ENCODE measurements at regions not wholly inside any gene's neighbourhood (a gene's known extent, or its start where the extent isn't known, plus 50 kb on each side); places are given as distances from the start of the nearest gene placed in this dataset.

DNA sequence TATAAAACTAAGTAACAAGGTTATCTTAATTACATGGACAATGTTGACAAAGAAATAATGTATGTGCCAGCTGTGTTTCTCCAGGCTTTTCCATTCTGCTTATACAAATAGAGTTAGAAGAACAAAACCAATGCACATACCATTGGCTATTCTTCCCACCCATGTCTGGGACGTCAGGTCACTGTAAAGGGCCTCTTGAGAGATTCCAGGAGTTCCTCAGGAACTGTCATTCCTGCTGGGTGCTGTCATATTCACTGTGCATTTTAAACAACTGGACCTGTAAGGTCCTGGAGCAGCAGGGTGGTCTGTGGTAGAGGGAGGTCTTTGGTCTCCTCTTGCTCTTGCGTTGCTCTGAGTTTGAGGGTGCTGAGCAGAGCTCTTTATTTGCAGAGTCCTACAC, 74.6 kb upstream of the AP1S2 start:
- Histone ChIP-seq H3K36me3 (ENCODE audit: control insufficient read depth, insufficient read depth, low read length) (no peaks in the 10 kb centered on the region), H3K4me3 (ENCODE audit: low read depth in 2 of 2, low read length in 2 of 2) (no peak overlapping the region), H3K27me3 (ENCODE audit: control insufficient read depth, insufficient read depth, low read length) (no peaks in the 10 kb centered on the region), H3K27ac (ENCODE audit: low read length) (no peak overlapping the region), H3K9me3 (ENCODE audit: control insufficient read depth, insufficient read depth, low read depth, low read length) (no peaks in the 10 kb centered on the region), H3K4me1 (ENCODE audit: control insufficient read depth, insufficient read depth, low read length) (no peaks in the 10 kb centered on the region)
- ChIA-PET POLR2A (no interaction called here), CTCF (no interaction called here)
- ATAC-seq, result no peak
- BruUV-seq (replicated peaks), result no TSS peak
- intact Hi-C loops (cut with micrococcal nuclease; ENCODE audit: unreplicated experiment) (no loop called here), in situ Hi-C loops (cut with HindIII; ENCODE audit: low pct_unique_long_range_greater_than_20kb, low sequenced_read_pairs) (no loop called here)
- TF ChIP-seq POLR2AphosphoS5 (IDR thresholded peaks at IDR 0.05; ENCODE audit: low read depth, low read length), result no peak
- TF ChIP-seq CTCF (IDR thresholded peaks at IDR 0.05), result no peak
- no peak for TF ChIP-seq TCF7L2 (IDR thresholded peaks at IDR 0.05; ENCODE audit: low read depth, low read length)
- no peak for TF ChIP-seq REST (IDR thresholded peaks at IDR 0.05; ENCODE audit: insufficient read depth in 1 of 2, low read depth in 2 of 2, low read length in 1 of 2)
- no peak for TF ChIP-seq SIN3A (IDR thresholded peaks at IDR 0.05; ENCODE audit: borderline replicate concordance, insufficient read depth, low read depth, low read length)
- no peak for DNase-seq (ENCODE audit: low read depth, low spot score)

- CTCF ChIA-PET, result no interaction called here
These were observed 72.0 kb upstream of the AP1S2 start for GRCh38 chrX:15926622-15927021.

More at GRCh38 chrX:15926622-15927021, 72.0 kb upstream of the AP1S2 start:
- Histone ChIP-seq H3K27ac (ENCODE audit: low read length) (no peak overlapping the region), H3K4me3 (ENCODE audit: low read depth in 2 of 2, low read length in 2 of 2) (no peak overlapping the region), H3K36me3 (ENCODE audit: control insufficient read depth, insufficient read depth, low read length) (no peaks in the 10 kb centered on the region), H3K27me3 (ENCODE audit: control insufficient read depth, insufficient read depth, low read length) (no peaks in the 10 kb centered on the region), H3K9me3 (ENCODE audit: control insufficient read depth, insufficient read depth, low read depth, low read length) (no peaks in the 10 kb centered on the region), H3K4me1 (ENCODE audit: control insufficient read depth, insufficient read depth, low read length) (no peaks in the 10 kb centered on the region)
- in situ Hi-C loops (cut with HindIII; ENCODE audit: low pct_unique_long_range_greater_than_20kb, low sequenced_read_pairs), result no loop called here
- no peak for TF ChIP-seq REST (IDR thresholded peaks at IDR 0.05; ENCODE audit: insufficient read depth in 1 of 2, low read depth in 2 of 2, low read length in 1 of 2)
- POLR2A ChIA-PET, result no interaction called here
- no TSS peak for BruUV-seq (replicated peaks)
- ATAC-seq, result no peak
- intact Hi-C loops (cut with micrococcal nuclease; ENCODE audit: unreplicated experiment), result no loop called here
- DNase-seq (ENCODE audit: low read depth, low spot score), result no peak

Data from Panc1 (cell line).